Stimulated activated CD4-positive, alpha-beta T cell treated with anti-CD3 and anti-CD28 coated beads, Interleukin-15, amount 100 ng/mL, for 24 hours (primary cell): ENCODE measurements at regions not wholly inside any gene's neighbourhood (a gene's known extent, or its start where the extent isn't known, plus 50 kb on each side); places are given as distances from the start of the nearest gene placed in this dataset.

Experiments used
- DNase-seq: peaks from one replicate; pipeline ENCODE4 v3.0.0-alpha.2; 2020

- no peak for DNase-seq
Measured at GRCh38 chr16:77594799-77595596, 127.3 kb upstream of the NUDT7 start.

- no peak for DNase-seq
Measured at GRCh38 chr16:77596261-77596660, 126.1 kb upstream of the NUDT7 start.

GRCh38 chr16:77599793-77600415, 122.4 kb upstream of the NUDT7 start:
- DNase-seq, result peak; percentile 35

GRCh38 chr16:77600555-77600954, 121.8 kb upstream of the NUDT7 start:
- DNase-seq, result no peak

- no peak for DNase-seq
Measured at GRCh38 chr16:77603656-77604055, 118.7 kb upstream of the NUDT7 start.

GRCh38 chr16:77610496-77610895, 111.8 kb upstream of the NUDT7 start:
- no peak for DNase-seq

- DNase-seq, result no peak
Measured at GRCh38 chr16:77611386-77611785, 110.9 kb upstream of the NUDT7 start.

- DNase-seq, result no peak
Measured at GRCh38 chr16:77612596-77612995, 109.7 kb upstream of the NUDT7 start.

- DNase-seq, result no peak
Measured at GRCh38 chr16:77613095-77613494, 109.2 kb upstream of the NUDT7 start.

GRCh38 chr16:77617553-77617952, 104.8 kb upstream of the NUDT7 start:
- DNase-seq, result no peak

GRCh38 chr16:77617996-77618395, 104.3 kb upstream of the NUDT7 start:
- DNase-seq, result no peak

GRCh38 chr16:77618951-77619350, 103.4 kb upstream of the NUDT7 start:
- no peak for DNase-seq

GRCh38 chr16:77624085-77624484, 98.2 kb upstream of the NUDT7 start:
- no peak for DNase-seq

GRCh38 chr16:77636615-77637014, 85.7 kb upstream of the NUDT7 start:
- no peak for DNase-seq

GRCh38 chr16:77637940-77638339, 84.4 kb upstream of the NUDT7 start:
- no peak for DNase-seq

GRCh38 chr16:77643176-77643575, 79.1 kb upstream of the NUDT7 start:
- DNase-seq, result no peak

GRCh38 chr16:77645764-77646163, 76.5 kb upstream of the NUDT7 start:
- no peak for DNase-seq

GRCh38 chr16:77647726-77648125, 74.6 kb upstream of the NUDT7 start:
- no peak for DNase-seq

- DNase-seq, result no peak
Measured at GRCh38 chr16:77650761-77651160, 71.6 kb upstream of the NUDT7 start.

GRCh38 chr16:77652399-77652798, 69.9 kb upstream of the NUDT7 start:
- DNase-seq, result no peak

- no peak for DNase-seq
Measured at GRCh38 chr16:77657016-77657415, 65.3 kb upstream of the NUDT7 start.

- DNase-seq, result no peak
Measured at GRCh38 chr16:77660311-77660710, 62.0 kb upstream of the NUDT7 start.

GRCh38 chr16:77662246-77662645, 60.1 kb upstream of the NUDT7 start:
- no peak for DNase-seq

- no peak for DNase-seq
Measured at GRCh38 chr16:77663711-77664110, 58.6 kb upstream of the NUDT7 start.

- no peak for DNase-seq
Measured at GRCh38 chr16:77666771-77667170, 55.5 kb upstream of the NUDT7 start.
